ENCODE measurements at regions not wholly inside any gene's neighbourhood (a gene's known extent, or its start where the extent isn't known, plus 50 kb on each side); places are given as distances from the start of the nearest gene placed in this dataset.

DNA sequence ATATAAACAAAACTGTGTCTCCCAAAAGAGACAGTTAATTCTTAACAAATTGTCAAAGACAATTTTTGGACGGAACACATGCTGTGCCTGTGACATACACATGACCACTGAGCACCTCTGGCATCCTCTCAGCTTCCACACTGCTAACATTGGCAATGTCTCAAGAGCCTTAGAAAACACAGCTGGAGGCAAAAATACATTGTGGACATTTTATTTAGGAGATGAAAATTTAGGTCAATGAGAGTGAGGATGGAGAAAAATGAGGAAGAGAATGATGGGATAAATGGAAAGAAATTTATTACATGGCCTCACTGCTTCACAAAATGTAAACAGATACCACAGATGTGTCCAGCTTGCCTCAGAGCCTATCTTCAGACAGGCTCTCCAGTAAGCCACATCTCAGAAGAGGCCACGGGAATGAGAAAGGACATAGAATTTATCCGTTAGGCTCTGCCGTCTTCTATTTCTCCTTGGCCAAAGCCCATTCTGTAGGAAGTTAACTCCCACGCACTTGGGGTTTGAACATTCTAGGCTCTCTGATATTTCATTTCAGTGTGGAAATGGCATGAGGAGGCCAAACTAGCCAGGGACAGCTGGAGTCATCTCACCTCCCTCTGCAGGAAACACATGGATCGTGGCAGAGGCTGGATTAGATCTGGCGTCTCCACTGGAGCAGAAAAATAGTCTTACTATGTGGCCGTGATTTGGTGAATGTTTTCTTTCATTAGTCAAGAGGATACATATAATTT, 519.4 kb upstream of the DSEL start:
- TF ChIP-seq ZFX (IDR thresholded peaks at IDR 0.05), result no peak
- TF ChIP-seq, protein P1, sequence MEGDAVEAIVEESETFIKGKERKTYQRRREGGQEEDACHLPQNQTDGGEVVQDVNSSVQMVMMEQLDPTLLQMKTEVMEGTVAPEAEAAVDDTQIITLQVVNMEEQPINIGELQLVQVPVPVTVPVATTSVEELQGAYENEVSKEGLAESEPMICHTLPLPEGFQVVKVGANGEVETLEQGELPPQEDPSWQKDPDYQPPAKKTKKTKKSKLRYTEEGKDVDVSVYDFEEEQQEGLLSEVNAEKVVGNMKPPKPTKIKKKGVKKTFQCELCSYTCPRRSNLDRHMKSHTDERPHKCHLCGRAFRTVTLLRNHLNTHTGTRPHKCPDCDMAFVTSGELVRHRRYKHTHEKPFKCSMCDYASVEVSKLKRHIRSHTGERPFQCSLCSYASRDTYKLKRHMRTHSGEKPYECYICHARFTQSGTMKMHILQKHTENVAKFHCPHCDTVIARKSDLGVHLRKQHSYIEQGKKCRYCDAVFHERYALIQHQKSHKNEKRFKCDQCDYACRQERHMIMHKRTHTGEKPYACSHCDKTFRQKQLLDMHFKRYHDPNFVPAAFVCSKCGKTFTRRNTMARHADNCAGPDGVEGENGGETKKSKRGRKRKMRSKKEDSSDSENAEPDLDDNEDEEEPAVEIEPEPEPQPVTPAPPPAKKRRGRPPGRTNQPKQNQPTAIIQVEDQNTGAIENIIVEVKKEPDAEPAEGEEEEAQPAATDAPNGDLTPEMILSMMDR (conservative IDR thresholded peaks at IDR 0.05), result no peak

DNA sequence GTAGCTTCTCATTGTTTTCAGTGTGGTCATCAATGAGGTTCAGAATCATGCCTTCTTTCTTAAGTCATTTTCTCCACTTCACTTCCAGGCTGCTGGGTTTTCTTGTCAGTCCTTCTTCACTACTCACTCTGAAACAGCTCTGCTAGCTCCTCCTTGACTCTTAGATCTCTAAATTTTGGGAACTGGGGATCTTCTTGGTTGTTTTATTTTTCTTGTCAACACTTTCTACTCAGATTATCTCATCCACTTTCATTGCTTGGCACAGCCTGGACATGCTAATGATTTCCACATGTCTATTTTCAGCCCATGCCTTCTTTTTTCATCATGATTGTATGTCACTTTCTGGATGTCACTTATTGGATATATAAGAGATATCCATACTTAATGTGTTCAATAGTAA, 517.8 kb upstream of the DSEL start:
- TF ChIP-seq, protein P1 (conservative IDR thresholded peaks at IDR 0.05), result no peak
- TF ChIP-seq ZFX (IDR thresholded peaks at IDR 0.05), result no peak
- H3K27ac ChIP-seq, result no peak overlapping the region

More for the DNA sequence above, 519.4 kb upstream of the DSEL start:
- H3K27ac ChIP-seq, result no peak overlapping the region

DNA sequence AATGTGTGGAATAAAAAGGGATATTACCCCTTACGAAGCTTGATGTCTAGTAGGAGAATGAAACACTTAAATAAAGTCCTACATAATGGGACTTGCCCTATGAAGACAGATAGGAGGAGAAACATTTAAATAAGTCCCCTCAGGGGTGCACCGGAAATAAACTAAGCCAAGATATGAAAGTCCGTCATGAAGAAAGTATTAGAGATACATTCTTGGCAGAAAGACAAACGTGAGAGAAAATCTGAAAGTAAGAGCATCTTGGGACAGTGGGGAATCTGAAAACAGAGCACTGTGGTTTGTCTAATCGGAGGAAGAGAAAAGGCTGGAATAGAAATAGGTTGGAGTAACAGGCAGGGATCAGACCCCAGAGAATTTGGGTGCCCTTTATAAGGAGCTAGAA, 516.9 kb upstream of the DSEL start:
- no peak for TF ChIP-seq ZFX (IDR thresholded peaks at IDR 0.05)
- TF ChIP-seq, protein P1 (conservative IDR thresholded peaks at IDR 0.05), result no peak

DNA sequence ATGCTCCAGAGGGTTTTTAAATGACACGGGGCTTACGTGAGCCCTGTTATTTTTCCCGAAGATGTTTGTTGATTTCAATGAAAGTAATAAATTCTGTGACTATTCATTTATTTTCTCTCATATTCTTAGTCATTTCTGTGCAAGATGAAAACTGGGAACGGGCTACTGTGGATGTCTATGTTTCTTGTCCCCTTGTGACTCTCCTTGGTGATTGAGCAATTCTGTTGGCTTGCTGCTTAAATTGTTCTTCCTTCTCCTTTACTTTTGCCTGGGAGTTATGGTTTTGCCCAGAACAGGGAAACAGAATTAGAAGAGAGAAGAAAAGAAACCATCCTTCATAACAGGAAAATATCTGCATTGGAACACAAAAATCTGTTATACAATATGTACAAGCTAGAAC, 508.2 kb upstream of the DSEL start:
- TF ChIP-seq ZFX (IDR thresholded peaks at IDR 0.05), result no peak
- TF ChIP-seq, protein P1 (conservative IDR thresholded peaks at IDR 0.05), result no peak
- no peak overlapping the region for H3K27ac ChIP-seq

More for the DNA sequence above, 516.9 kb upstream of the DSEL start:
- H3K27ac ChIP-seq, result no peak overlapping the region

DNA sequence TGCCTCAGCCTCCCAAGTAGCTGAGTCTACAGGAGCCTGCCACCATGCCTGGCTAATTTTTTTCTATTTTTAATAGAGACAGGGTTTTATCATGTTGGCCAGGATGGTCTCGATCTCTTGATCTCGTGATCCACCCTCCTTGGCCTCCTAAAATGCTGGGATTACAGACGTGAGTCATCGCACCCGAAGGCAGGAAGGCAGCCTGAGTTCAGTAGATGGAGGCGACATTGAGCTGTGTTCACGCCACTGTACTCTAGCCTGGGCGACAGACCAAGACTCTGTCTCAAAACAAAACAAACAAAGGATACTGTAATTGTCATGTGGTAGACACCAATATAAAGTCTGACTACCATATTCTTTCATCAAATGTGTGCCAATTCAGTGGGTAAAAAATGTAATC, 500.9 kb upstream of the DSEL start:
- no peak for TF ChIP-seq ZFX (IDR thresholded peaks at IDR 0.05)
- TF ChIP-seq, protein P1 (conservative IDR thresholded peaks at IDR 0.05), result no peak
- H3K27ac ChIP-seq, result no peak overlapping the region

GRCh38 chr18:67997496-67997895, 481.0 kb upstream of the DSEL start:
- no peak overlapping the region for H3K27ac ChIP-seq

DNA sequence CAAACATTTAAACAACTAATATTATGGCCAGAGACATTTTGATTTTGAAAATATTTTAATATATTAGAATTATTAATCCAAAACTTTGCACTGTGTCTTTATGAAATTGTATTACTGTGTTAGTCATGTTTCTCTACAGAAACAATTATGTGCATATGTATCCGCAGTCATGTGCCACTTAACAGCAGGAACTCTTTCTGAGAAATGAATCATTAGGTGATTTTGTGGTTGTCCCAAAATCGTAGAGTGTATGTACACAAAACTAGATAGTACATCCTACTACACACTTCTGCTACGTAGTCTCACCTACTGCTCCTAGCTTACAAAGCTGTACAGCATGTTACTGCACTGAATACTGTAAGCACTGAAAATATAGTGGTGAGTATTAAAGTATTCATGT, 479.2 kb upstream of the DSEL start:
- H3K27ac ChIP-seq, result no peak overlapping the region
- TF ChIP-seq, protein P1 (conservative IDR thresholded peaks at IDR 0.05), result no peak
- TF ChIP-seq ZFX (IDR thresholded peaks at IDR 0.05), result no peak

More at GRCh38 chr18:67997496-67997895, 481.0 kb upstream of the DSEL start:
- TF ChIP-seq, protein P1 (conservative IDR thresholded peaks at IDR 0.05), result no peak
- no peak for TF ChIP-seq ZFX (IDR thresholded peaks at IDR 0.05)

All from C4-2B (cell line).